ENCODE measurements at regions not wholly inside any gene's neighbourhood (a gene's known extent, or its start where the extent isn't known, plus 50 kb on each side); places are given as distances from the start of the nearest gene placed in this dataset.

DNA sequence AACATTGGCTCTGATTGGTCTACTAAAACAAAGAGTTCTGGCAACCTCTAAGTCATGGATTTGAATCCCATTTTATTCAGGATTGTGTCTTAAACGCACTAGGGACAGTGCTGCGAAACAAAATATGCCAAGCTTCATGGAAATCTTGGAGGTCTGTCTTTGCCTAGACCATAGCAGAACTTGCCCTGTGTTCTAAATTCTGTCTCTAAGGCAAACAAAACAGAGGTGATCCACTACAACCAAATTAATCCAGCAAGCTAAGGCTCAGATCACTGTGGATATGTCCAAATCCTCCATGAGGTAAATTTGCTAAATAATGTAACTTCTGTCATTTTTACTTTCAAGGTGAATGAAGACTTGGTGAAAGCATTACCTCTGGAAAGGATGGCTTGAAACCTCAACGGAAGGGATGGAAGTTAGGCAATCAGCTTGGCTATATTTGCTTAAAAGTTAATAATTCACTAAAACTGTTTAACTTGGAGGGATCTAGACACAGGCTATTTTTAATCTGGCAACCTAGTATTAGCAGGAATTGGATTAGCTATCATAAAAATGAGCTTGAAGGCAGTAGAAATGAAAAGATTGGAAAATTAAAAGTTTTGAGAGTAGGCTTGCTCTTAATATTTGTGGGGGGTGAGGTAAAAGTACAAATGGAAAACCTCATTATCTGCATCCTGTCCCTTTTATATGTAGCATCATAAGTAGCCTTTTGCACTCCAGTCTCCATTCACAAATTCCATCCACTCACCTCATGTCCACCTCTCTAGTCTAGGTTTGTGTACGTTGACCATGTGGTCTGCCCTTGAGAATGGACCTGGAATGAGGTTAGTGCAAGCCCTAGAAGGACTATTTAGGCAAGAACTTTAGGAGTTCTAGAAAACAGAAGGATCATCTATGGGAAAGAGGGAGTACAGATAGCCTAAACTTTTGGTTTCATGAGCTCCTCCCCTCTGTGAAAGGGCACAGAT is 176.2 kb downstream of the SMC2 start:
- ATAC-seq (ENCODE audit: low FRiP score in 2 of 2): no peak
- peak in 1 of 2 donors; percentile 21 for DNase-seq

DNA sequence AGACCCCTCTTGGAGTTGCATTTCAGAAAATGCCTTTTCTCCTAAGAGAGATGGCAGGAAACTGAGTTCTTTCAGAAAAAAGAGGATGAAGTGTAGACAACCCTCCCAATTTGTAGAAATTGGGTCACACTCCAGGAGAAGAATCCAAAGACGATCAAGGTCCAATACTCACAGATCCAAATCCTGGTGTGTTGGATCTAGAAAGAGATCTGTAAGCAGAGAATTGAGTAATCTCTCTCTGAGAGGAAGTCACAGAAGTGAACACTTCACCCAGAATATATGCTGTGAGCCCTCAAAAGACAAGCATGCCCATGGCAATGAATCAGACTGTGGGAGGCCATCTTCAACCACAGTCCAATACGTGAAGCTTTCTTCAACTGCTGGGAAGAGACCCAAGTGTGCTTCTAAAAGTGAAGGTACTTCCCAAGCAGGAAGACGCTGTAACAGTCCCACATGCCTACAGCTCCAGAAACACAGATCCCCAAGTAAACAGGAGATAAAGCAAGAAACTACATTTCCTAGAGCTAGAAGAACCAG is 182.7 kb downstream of the SMC2 start:
- Histone ChIP-seq H3K27ac (no peak overlapping the region), H3K4me1 (no peaks in the 10 kb centered on the region), H3K36me3 (no peaks in the 10 kb centered on the region), H3K27me3 (no peaks in the 10 kb centered on the region), H3K9me3 (no peaks in the 10 kb centered on the region), H3K4me3 (no peak overlapping the region)
- WGBS, 2 donors: 75 to 80% methylated on average over 3 of the region's 3 CpGs
- DNase-seq (no peak), ATAC-seq (ENCODE audit: low FRiP score in 2 of 2) (no peak)
- TF ChIP-seq POLR2A (IDR thresholded peaks at IDR 0.05): no peak
- TF ChIP-seq, protein P1, sequence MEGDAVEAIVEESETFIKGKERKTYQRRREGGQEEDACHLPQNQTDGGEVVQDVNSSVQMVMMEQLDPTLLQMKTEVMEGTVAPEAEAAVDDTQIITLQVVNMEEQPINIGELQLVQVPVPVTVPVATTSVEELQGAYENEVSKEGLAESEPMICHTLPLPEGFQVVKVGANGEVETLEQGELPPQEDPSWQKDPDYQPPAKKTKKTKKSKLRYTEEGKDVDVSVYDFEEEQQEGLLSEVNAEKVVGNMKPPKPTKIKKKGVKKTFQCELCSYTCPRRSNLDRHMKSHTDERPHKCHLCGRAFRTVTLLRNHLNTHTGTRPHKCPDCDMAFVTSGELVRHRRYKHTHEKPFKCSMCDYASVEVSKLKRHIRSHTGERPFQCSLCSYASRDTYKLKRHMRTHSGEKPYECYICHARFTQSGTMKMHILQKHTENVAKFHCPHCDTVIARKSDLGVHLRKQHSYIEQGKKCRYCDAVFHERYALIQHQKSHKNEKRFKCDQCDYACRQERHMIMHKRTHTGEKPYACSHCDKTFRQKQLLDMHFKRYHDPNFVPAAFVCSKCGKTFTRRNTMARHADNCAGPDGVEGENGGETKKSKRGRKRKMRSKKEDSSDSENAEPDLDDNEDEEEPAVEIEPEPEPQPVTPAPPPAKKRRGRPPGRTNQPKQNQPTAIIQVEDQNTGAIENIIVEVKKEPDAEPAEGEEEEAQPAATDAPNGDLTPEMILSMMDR (IDR thresholded peaks at IDR 0.05): no peak
- TF ChIP-seq EP300 (IDR thresholded peaks at IDR 0.05): no peak
- TF ChIP-seq POLR2AphosphoS5 (IDR thresholded peaks at IDR 0.05): no peak

More for the DNA sequence above, 176.2 kb downstream of the SMC2 start:
- 69 to 82% methylated on average over 4 of the region's 4 CpGs for WGBS, 2 donors
- no peaks in the 10 kb centered on the region for H3K4me1 ChIP-seq
- no peaks in the 10 kb centered on the region for H3K36me3 ChIP-seq
- H3K9me3 ChIP-seq: no peaks in the 10 kb centered on the region
- no peak overlapping the region for H3K4me3 ChIP-seq
- H3K27ac ChIP-seq: no peak overlapping the region
- TF ChIP-seq, protein P1 (IDR thresholded peaks at IDR 0.05): no peak
- TF ChIP-seq POLR2AphosphoS5 (IDR thresholded peaks at IDR 0.05) (no peak), POLR2A (IDR thresholded peaks at IDR 0.05) (no peak), EP300 (IDR thresholded peaks at IDR 0.05) (no peak)
- H3K27me3 ChIP-seq: no peaks in the 10 kb centered on the region

DNA sequence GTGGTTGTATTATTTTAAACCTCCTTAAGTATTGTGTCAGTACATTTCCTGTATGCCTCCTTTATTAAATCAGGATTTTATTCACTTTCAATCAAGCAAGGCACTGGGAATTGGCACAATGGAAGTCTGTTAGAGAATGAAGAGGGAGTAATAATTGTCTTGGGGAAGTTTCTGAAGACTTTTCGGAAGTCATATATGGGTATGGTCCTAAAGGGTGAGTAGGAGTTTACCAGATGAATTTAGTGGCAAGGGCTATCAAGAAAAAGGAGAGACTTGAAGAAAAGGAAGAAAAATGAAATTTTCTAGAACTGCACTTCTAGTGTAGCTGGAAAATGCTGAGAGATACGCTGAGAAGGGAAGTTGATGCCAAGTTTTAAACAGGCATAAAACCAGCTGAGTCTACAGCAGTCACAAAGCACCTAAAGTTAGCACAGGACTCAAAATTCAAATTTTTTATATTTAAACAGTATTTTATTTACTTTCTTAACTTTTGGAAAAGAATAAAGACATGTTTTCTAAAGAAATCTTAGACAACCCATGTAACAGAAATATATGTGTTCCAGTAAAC is 184.9 kb downstream of the SMC2 start:
- 72 to 79% methylated on average over 2 of the region's 2 CpGs for WGBS, 2 donors
- TF ChIP-seq, protein P1 (IDR thresholded peaks at IDR 0.05): no peak
- TF ChIP-seq POLR2A (IDR thresholded peaks at IDR 0.05): no peak
- TF ChIP-seq EP300 (IDR thresholded peaks at IDR 0.05): no peak
- no peak for TF ChIP-seq POLR2AphosphoS5 (IDR thresholded peaks at IDR 0.05)
- Histone ChIP-seq H3K4me3 (no peak overlapping the region), H3K27ac (no peak overlapping the region), H3K27me3 (no peaks in the 10 kb centered on the region), H3K36me3 (no peaks in the 10 kb centered on the region), H3K9me3 (no peaks in the 10 kb centered on the region), H3K4me1 (no peaks in the 10 kb centered on the region)
- no peak for ATAC-seq (ENCODE audit: low FRiP score in 2 of 2)
- DNase-seq: no peak

DNA sequence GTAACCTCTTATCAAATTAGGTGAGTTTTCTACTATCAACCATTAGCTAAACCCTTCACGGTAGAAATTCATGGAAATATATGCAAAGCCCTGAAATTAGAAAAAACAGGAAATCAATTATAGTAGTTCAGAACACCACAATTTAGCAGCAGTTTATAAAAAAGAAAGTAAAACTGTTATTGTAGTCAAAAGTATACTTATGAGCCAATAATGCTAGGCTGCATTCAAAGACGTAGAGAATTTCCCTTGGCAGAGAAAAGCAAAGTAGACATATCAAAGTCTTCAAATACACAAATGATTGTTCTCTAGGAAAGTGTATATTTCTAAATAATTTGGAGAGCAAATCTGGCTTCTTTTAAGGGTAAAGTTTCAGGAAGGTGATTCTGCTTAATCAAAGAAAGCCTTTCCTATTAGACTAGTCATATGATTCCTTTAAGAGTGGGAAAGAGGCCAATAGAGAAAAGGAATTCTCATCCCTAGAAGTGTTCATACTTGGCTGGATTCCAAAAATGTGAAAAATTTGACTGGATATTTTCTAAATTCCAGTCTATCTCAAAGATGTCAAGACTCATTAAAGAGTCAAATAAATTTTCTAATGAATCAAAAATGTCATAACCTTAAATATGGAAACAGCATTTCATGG is 185.5 kb downstream of the SMC2 start:
- Histone ChIP-seq H3K4me1 (no peaks in the 10 kb centered on the region), H3K4me3 (no peak overlapping the region), H3K27me3 (no peaks in the 10 kb centered on the region), H3K27ac (no peak overlapping the region), H3K9me3 (no peaks in the 10 kb centered on the region), H3K36me3 (no peaks in the 10 kb centered on the region)
- DNase-seq (no peak), ATAC-seq (ENCODE audit: low FRiP score in 2 of 2) (no peak)
- TF ChIP-seq EP300 (IDR thresholded peaks at IDR 0.05): no peak
- TF ChIP-seq POLR2AphosphoS5 (IDR thresholded peaks at IDR 0.05): no peak
- TF ChIP-seq, protein P1 (IDR thresholded peaks at IDR 0.05): no peak
- TF ChIP-seq POLR2A (IDR thresholded peaks at IDR 0.05): no peak
- 30 to 37% methylated on average over 2 of the region's 2 CpGs for WGBS, 2 donors

Measured in upper lobe of left lung (tissue), 6 donors.